Upper lobe of left lung (tissue), 6 donors: ENCODE measurements at regions not wholly inside any gene's neighbourhood (a gene's known extent, or its start where the extent isn't known, plus 50 kb on each side); places are given as distances from the start of the nearest gene placed in this dataset.

Experiments
- ATAC-seq, 2 donors: fragments of 200-7000 bp; cut with Tn5 transposase; one replicate each; pipeline ENCODE4 v1.9.1; 2022; ENCODE audit warnings: mild to moderate bottlenecking in 2 of 2, moderate library complexity in 2 of 2; ENCODE audit not compliant: low FRiP score in 2 of 2
- DNase-seq, 2 donors: peaks; one replicate each; pipeline ENCODE4 v3.0.0-alpha.2; 2019 to 2020
- H3K27ac ChIP-seq, 4 donors: fragments of 200-600 bp; sonication (generic); one replicate each; pipeline ENCODE4 v1.5.1; 2016 to 2019
- H3K27me3 ChIP-seq, 4 donors: fragments of 200-600 bp; sonication (generic); one replicate each; pipeline ENCODE4 v1.5.1; 2017 to 2019
- H3K36me3 ChIP-seq, 4 donors: fragments of 200-600 bp; sonication (generic); one replicate each; pipeline ENCODE4 v1.5.1; 2016 to 2019
- H3K4me1 ChIP-seq, 4 donors: fragments of 200-600 bp; sonication (generic); one replicate each; pipeline ENCODE4 v1.5.1; 2018 to 2019
- H3K4me3 ChIP-seq, 4 donors: fragments of 200-600 bp; sonication (generic); one replicate each; pipeline ENCODE4 v1.5.1; 2017 to 2019; ENCODE audit warnings: mild to moderate bottlenecking in 2 of 4, moderate library complexity in 1 of 4
- H3K9me3 ChIP-seq, 4 donors: fragments of 200-600 bp; sonication (generic); one replicate each; pipeline ENCODE4 v1.5.1; 2018 to 2019
- CTCF ChIP-seq, 6 experiments: fragments of 450-650 bp in 4 of 6; fragments of 200-600 bp in 2 of 6; sonication (generic) in 2 of 6; IDR thresholded peaks; one replicate each; pipeline ENCODE4 v1.5.1; 2016 to 2019; ENCODE audit warnings: antibody characterized with exemption in 6 of 6
- EP300 ChIP-seq, 4 donors: sonication (generic); formaldehyde crosslinking; IDR thresholded peaks; one replicate each; pipeline ENCODE4 v1.5.1; 2017; ENCODE audit warnings: antibody characterized with exemption in 4 of 4, control low read depth in 2 of 4
- POLR2A ChIP-seq, 4 donors: fragments of 450-650 bp; IDR thresholded peaks; one replicate each; pipeline ENCODE4 v1.5.1; 2016 to 2017; ENCODE audit warnings: antibody characterized with exemption in 4 of 4, mild to moderate bottlenecking in 2 of 4
- POLR2AphosphoS5 ChIP-seq, 2 donors: sonication (generic); formaldehyde crosslinking; IDR thresholded peaks; one replicate each; pipeline ENCODE4 v1.5.1; 2017; ENCODE audit warnings: antibody characterized with exemption in 2 of 2
- WGBS, 2 donors: methylation state at CpG; one replicate each; pipeline ENCODE4 v1.1.5; 2017 to 2018; 5-methylcytosine and 5-hydroxymethylcytosine counted together
- donor health status: DM: no; HTN: no; CAD: no; lungs with moderate emphysema.
- donor health status: DM: no; HTN: yes; CAD: no; lungs with severe emphysema.

DNA sequence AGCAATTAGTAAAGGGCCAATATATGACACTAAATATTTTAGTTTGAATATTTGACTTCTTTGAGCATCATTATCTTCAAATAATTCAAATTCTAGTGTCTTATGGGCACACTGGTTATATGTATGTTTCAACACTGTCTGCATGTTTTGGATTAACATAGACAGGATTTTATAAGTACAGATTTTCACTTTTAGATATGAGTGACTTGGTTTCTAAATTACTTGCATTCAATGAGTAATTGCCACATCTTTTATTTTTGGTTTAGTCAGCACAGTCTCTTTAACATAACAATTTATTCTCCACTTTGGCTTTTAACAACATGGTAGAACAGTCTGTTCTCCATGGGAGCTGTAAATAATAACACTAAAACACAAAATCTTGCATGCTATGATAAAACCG, 674.8 kb downstream of the TBL1XR1 start:
- no peak for DNase-seq
- ATAC-seq, result no peak
- no peak for TF ChIP-seq EP300 (IDR thresholded peaks at IDR 0.05)
- no peak for TF ChIP-seq POLR2AphosphoS5 (IDR thresholded peaks at IDR 0.05)
- no peak for TF ChIP-seq CTCF (IDR thresholded peaks at IDR 0.05)
- no peak for TF ChIP-seq POLR2A (IDR thresholded peaks at IDR 0.05)

GRCh38 chr3:176521531-176522175, 675.6 kb downstream of the TBL1XR1 start:
- ATAC-seq (no peak), DNase-seq (no peak)
- 77 to 83% methylated on average over 5 of the region's 5 CpGs for WGBS, 2 donors
- Histone ChIP-seq H3K36me3 (no peaks in the 10 kb centered on the region), H3K27ac (no peak overlapping the region), H3K9me3 (peaks cover 0 to under 1% (median 0%) of the 10 kb centered on the region in 4 donors), H3K4me3 (no peak overlapping the region), H3K27me3 (no peaks in the 10 kb centered on the region), H3K4me1 (no peaks in the 10 kb centered on the region)
- TF ChIP-seq POLR2A (IDR thresholded peaks at IDR 0.05) (no peak), POLR2AphosphoS5 (IDR thresholded peaks at IDR 0.05) (no peak), CTCF (IDR thresholded peaks at IDR 0.05) (no peak)

More for the DNA sequence above, 674.8 kb downstream of the TBL1XR1 start:
- H3K9me3 ChIP-seq, result no peaks in the 10 kb centered on the region
- 81 to 87% methylated on average over 1 of the region's 1 CpG for WGBS, 2 donors
- H3K4me1 ChIP-seq, result no peaks in the 10 kb centered on the region
- H3K36me3 ChIP-seq, result no peaks in the 10 kb centered on the region
- H3K27ac ChIP-seq, result no peak overlapping the region
- H3K27me3 ChIP-seq, result no peaks in the 10 kb centered on the region
- H3K4me3 ChIP-seq, result no peak overlapping the region

- Histone ChIP-seq H3K9me3 (peaks cover 14 to 51% (median 31%) of the 10 kb centered on the region in 4 donors), H3K4me3 (no peak overlapping the region), H3K27me3 (no peaks in the 10 kb centered on the region), H3K4me1 (no peaks in the 10 kb centered on the region), H3K36me3 (no peaks in the 10 kb centered on the region), H3K27ac (no peak overlapping the region)
- DNase-seq (no peak), ATAC-seq (peak in 1 of 2 donors; percentile 26)
- TF ChIP-seq CTCF (IDR thresholded peaks at IDR 0.05) (no peak), POLR2A (IDR thresholded peaks at IDR 0.05) (no peak), EP300 (IDR thresholded peaks at IDR 0.05) (no peak), POLR2AphosphoS5 (IDR thresholded peaks at IDR 0.05) (no peak)
- 72 to 73% methylated on average over 10 of the region's 10 CpGs for WGBS, 2 donors
These were observed 683.0 kb downstream of the TBL1XR1 start for GRCh38 chr3:176514297-176514696.

GRCh38 chr3:176513604-176514003, 683.7 kb downstream of the TBL1XR1 start:
- no peak overlapping the region for H3K27ac ChIP-seq
- WGBS, 2 donors, result 83 to 86% methylated on average over 1 of the region's 1 CpG
- no peak for ATAC-seq
- no peak for DNase-seq
- H3K36me3 ChIP-seq, result no peaks in the 10 kb centered on the region
- peaks cover 14 to 51% (median 31%) of the 10 kb centered on the region in 4 donors for H3K9me3 ChIP-seq
- TF ChIP-seq POLR2AphosphoS5 (IDR thresholded peaks at IDR 0.05), result no peak
- no peak for TF ChIP-seq CTCF (IDR thresholded peaks at IDR 0.05)
- no peak for TF ChIP-seq POLR2A (IDR thresholded peaks at IDR 0.05)
- TF ChIP-seq EP300 (IDR thresholded peaks at IDR 0.05), result no peak
- H3K27me3 ChIP-seq, result no peaks in the 10 kb centered on the region
- no peaks in the 10 kb centered on the region for H3K4me1 ChIP-seq
- no peak overlapping the region for H3K4me3 ChIP-seq

GRCh38 chr3:176512037-176512436, 685.2 kb downstream of the TBL1XR1 start:
- Histone ChIP-seq H3K27me3 (no peaks in the 10 kb centered on the region), H3K4me3 (no peak overlapping the region), H3K9me3 (peaks cover 14 to 51% (median 31%) of the 10 kb centered on the region in 4 donors), H3K27ac (no peak overlapping the region), H3K4me1 (no peaks in the 10 kb centered on the region), H3K36me3 (no peaks in the 10 kb centered on the region)
- DNase-seq (no peak), ATAC-seq (no peak)
- 86% methylated on average over 1 of the region's 1 CpG; no CpG with 5 or more reads in 1 of the 2 donors for WGBS, 2 donors
- TF ChIP-seq POLR2A (IDR thresholded peaks at IDR 0.05), result no peak
- no peak for TF ChIP-seq CTCF (IDR thresholded peaks at IDR 0.05)
- TF ChIP-seq EP300 (IDR thresholded peaks at IDR 0.05), result no peak
- no peak for TF ChIP-seq POLR2AphosphoS5 (IDR thresholded peaks at IDR 0.05)
